Activated CD4-positive, CD25-positive, alpha-beta regulatory T cell treated with anti-CD3 and anti-CD28 coated beads, Interleukin-2, amount 50 U/mL, for 16 hours (primary cell): ENCODE measurements at regions not wholly inside any gene's neighbourhood (a gene's known extent, or its start where the extent isn't known, plus 50 kb on each side); places are given as distances from the start of the nearest gene placed in this dataset.
"Not testable (repeated sequence)": the region's sequence is repeated elsewhere in the genome, so short reads cannot be mapped to it uniquely, and the experiment has no call there.

Experiments used
- DNase-seq: peaks from one replicate; pipeline ENCODE4 v3.0.0-alpha.2; 2020; ENCODE audit warnings: low read depth, low spot score

GRCh38 chr13:76017861-76018556 is 381.9 kb downstream of the LMO7 start:
- DNase-seq, result no peak

GRCh38 chr13:76016799-76017400 is 380.8 kb downstream of the LMO7 start:
- DNase-seq, result no peak

GRCh38 chr13:76014406-76015318 is 378.5 kb downstream of the LMO7 start:
- DNase-seq, result no peak

- no peak for DNase-seq
These were observed 376.1 kb downstream of the LMO7 start for GRCh38 chr13:76012091-76012721.

DNA sequence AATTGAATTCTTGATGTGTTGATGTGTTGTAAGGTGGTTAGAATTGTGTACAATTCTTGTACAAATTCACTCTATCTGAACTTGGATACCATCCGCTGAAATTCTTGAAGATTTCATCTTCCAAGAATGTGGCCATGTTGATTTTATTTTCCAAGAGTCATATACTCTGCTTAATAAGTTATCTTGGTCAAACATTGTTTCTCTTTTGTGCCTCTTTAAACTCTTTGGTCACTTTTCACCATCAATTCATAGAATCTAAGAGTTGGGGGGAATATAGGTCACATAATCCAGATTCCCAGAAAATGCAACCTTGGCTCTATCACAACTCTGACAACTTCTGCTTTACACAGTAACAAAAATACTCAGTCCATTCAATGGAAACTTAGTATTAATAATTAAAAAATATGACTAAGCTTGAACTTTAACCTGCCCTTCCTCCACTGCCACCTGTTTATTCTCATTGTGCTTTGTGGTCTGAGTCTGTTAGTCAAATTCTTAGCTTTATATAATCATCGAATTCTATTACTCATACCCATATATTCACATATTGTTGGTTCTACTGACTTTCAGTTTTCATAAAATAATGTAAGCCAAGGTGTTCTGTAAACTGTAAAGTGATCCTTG is 373.2 kb downstream of the LMO7 start:
- no peak for DNase-seq

DNA sequence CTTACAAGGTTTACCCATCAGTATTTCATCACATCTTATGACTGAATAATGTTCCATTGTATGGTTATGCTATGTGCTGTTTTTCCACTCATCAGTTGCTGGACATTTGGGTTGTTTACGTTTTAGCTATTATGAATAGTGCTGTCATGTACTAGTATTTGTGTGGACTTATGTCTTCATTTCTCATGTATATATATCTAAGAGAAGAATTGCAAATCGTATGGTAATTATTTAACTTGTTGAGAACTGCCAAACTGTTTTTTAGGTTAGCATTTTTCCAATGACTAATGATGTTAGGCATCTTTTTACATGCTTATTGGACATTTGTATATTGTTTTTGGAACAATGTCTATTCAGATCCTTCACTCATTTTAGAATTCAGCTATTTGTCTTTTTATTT is 368.3 kb downstream of the LMO7 start:
- no peak for DNase-seq

DNA sequence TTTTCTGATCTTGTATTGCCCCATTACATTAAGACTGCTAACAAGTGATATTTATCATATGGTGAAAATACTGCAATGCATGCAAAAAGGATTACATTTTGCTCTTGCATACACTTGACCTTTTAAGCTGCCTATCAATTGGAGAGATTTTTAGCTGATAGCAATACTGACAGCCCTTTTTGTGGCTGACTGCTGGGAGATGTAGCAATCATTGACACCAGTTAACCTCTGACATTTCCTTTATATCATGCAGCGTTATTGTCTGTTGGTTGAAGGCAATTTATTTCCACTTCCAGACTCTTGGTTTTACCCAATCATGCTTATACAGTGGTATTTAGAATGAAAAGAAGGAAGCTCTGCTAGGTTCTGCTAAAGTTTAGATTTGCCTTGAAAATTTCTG is 364.0 kb downstream of the LMO7 start:
- DNase-seq, result no peak

DNA sequence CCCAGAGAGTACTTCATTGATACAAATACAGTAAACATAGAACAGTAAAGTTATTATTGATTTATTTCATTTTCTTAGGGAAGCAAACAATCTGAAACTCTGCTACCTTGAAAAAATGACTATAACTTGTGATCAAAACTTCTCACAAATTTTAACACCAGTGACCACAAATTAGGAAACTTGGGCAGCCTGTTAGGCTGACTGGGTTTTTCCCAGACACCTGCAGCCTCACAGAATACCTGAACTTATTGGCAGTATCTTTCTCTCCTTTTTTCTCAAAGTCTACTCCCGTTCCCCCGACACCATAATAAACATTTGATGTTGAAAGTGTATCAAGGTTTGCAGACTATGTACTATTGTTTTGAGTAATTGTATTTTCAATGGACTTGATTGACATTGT is 360.5 kb downstream of the LMO7 start:
- no peak for DNase-seq

DNA sequence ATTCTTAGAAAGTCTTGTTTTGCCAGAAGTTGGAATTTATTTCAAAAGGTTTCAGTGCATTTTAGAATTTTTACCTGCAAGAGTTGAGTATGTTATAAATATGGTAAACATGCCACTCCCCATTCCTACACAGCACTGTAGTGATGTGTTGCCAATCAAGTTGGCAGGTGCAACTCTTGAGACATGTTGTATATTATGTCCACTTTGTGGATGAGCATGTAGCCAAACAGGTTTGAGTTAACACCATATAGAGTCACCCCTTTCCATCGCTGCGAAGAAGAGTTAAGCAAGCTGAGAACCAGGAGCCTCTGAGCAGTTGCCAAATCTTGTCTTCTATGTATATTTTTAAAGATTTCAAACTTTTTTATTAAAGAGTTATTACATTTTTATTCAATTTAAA is 359.8 kb downstream of the LMO7 start:
- DNase-seq, result no peak

DNA sequence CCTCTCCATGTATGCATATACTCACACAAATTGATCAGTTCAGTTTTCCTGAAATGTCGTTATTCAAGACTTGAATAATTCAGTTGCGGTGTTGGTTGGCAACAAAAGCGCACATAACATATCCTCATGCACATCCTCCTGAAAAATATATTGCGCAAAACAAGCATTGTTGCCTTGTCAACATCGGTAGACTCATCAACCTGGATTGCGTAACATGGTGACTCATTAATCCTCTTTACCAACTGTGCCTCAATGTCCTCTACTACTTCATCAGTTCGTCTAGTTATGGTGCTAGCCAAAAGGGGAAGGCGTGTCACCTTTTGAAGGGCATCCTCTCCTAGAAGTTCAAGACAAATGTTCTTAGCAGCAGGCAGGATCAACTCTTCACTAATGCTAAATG is 357.7 kb downstream of the LMO7 start:
- DNase-seq, result no peak

DNA sequence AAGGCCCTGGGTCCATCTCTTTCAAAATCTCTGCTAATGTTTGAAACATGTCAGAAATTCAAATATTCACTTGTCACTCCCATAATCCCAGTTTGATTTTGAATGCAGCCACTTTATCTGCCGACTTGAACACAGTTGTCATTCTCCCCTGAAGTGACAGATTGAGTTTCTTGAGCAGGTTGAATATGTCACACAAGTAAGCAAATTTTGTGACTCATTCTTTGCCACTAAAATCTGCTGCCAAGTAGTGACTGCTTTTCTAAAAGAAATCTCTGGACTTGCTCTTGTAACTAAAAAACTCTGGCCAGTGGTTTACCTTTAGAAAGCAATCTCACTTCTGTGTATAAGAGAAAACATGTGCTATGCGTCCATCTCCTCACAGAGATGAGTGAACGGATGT is 357.1 kb downstream of the LMO7 start:
- DNase-seq, result no peak

- DNase-seq, result no peak
These were observed 350.7 kb downstream of the LMO7 start for GRCh38 chr13:75986818-75987217.

DNA sequence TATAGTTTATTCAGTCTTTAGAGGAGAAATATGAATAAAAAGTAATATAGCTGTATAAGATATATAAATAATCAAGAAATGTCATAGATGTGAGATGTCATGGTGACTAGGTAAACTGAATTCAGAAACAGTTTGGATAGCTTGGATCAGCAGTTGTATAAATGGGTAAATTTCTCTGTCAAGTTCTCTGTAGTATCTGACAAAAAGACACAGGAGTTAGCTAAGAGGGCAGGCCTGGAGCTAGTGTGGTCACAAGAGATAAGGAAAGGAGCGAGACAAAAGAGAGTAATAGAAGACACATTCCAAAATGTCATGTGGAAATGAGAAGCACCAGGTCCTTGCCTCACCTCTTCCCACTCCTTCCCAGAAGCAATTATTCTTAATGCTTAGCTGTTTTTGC is 349.0 kb downstream of the LMO7 start:
- no peak for DNase-seq

- no peak for DNase-seq
These were observed 342.7 kb downstream of the LMO7 start for GRCh38 chr13:75978818-75979217.

DNA sequence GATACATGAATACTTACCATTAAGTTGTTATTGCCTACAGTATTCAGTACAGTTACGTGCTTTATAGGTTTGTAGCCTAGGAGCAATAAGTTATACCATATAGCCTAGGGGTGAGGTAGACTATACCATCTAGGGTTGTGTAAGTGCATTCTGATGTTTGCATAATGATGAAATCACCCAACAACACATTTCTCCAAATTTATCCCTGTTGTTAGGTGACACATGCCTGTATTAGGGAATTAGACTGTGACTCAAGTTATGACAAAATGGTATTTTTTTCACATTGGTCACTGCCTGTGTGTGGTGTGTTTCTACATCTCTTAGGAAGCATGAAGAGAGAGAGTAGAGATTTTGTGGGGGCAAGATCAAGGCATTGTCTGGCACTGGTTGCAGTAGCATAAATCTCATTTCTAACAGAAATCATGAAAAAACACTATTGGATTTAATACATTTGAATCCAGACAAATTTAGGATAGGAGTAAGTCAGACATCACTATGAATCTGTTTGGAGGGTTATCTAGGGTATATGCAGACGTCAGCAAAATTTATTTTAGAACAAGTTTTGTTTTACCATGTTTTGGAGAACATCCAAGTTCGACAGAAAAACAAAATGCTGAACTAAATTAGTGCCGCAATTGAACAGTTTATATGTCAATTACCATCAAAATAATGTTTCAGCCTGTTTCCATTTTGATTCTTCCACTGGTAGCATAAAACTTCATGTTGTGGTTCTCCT is 332.1 kb downstream of the LMO7 start:
- no peak for DNase-seq

- no peak for DNase-seq
These were observed 327.2 kb downstream of the LMO7 start for GRCh38 chr13:75963302-75963701.

DNA sequence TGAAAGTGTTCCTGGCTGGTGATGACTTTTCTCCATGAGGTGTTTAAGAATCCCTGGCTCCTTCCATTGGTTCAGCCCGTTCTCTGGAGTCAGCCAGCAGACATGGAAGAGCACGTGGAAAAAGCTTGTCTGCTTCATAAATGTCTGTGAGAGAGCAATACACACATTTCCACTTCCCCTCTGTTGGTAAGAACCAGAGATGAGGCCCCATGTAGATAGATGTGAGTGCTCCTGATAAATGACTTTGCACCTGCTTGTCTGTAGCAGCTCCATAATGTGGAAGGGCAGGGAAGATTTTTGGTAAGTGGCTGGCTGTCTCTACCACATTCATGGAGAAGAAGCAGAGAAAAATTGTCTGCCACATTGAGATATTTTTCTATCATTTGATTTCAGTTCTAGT is 325.8 kb downstream of the LMO7 start:
- no peak for DNase-seq

- DNase-seq, result no peak
These were observed 324.4 kb downstream of the LMO7 start for GRCh38 chr13:75960538-75960994.

DNA sequence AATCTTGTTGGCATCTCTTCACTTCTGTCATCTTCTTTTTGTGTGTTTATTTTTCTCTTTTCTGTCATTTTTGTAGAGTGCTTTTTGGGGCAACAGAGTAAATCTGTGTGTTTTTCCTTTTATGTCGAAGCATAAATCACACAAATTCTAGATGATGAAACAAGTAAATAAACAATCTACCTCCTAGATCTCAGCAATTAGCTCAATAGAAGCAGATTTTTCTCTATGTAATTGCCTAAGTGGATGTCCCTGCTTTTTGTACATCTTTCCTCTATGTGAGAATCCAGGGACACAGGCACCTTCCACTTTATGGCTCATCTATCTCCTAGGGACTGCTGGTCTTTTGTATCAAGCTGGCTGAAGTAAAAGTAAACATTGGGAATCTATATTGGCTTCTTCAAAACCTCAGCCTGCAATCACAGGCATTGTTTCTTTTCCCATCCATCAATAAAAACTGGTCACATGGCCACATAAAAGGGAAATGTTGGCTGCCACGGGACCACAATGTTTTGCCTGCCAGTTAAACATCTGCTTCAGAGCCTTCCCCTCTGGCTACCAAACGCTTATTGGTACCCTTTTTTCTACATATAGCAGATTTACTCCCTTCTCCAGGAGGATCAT is 323.8 kb downstream of the LMO7 start:
- no peak for DNase-seq

DNA sequence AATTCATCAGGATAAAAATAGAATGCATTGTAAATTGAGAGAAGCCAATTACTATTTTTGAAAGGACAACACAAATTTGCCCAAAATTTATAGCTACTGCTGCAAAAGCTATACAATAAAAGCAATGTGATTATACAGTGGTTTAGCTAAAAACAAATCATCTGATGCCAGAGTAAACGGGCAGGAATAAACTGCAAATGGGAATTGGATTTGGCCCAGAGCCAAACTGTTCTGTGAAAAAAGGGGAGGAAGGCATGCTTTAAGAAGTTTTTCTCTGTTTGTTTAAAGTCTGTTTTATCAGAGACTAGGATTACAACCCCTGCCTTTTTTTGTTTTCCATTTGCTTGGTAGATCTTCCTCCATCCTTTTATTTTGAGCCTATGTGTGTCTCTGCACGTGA is 317.5 kb downstream of the LMO7 start:
- DNase-seq, result not testable (repeated sequence)
